ENCODE measurements at regions not wholly inside any gene's neighbourhood (a gene's known extent, or its start where the extent isn't known, plus 50 kb on each side); places are given as distances from the start of the nearest gene placed in this dataset.
A peak's percentile ranks its signal among the peaks of the same experiment; 100 is the strongest.
"Not testable (repeated sequence)": the region's sequence is repeated elsewhere in the genome, so short reads cannot be mapped to it uniquely, and the experiment has no call there.

DNA sequence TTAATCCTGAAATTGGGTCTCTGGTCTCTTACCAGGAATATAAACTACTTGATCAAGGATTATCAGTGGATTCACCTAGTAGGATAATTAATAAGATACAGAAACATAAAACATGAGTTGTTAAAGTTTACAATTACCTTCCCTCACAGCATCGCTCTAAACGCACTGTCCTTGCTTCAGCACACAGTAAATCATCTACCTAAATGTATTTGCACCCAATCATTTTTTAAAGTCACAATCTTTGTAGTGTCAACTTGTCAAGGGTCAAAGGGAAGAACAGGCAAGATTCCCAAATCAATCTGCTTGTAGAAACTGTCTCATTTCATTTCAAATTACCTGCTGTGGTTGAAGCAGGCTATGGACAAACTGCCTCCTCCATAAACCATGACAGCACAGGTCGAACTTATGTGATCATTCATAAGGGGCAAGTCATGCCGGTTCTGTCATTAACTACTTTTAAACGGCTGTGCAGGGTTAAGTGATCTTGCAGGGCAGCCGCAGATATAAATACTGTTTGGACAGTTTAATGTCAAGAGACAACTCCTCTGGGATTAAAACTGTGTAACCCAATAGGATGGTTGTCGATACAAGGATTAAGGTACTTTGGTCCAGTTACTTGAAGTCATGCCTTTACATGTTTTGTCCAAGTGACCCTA is 93.6 kb downstream of the ZNF281 start:
- DNase-seq = no peak

DNA sequence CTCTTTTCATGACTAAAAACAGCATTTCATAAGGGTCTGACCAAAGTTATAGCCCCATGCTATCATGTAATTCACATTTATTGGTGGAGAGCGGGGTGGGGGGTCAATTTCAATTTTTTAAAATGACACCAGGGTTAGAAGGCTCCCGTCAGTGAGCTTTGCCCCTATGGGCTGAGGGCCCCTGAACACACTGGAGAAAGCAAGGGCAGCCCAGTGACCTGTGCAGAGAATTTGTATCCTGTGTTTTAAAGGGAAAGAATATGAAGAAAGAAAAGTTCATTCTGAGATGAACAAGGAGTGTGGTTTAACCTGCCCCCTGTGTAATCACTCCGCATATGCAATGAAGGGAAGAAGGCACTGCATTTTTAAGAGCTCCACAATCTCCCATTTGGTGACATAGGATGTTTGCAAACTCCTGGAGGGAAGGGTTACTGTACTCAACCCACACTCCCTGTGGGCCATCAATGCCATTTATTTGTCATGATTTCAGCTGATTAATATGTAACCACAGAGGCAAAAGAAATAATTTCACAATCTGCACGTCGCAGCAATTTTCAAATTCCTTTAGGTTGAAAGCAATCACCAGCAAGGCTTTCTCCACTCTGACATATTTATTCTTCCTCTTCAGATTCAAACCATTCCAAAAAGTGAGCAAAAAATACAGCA is 95.6 kb downstream of the ZNF281 start:
- DNase-seq = no peak

- DNase-seq = no peak
Measured at GRCh38 chr1:200311256-200311655, 98.6 kb downstream of the ZNF281 start.

DNA sequence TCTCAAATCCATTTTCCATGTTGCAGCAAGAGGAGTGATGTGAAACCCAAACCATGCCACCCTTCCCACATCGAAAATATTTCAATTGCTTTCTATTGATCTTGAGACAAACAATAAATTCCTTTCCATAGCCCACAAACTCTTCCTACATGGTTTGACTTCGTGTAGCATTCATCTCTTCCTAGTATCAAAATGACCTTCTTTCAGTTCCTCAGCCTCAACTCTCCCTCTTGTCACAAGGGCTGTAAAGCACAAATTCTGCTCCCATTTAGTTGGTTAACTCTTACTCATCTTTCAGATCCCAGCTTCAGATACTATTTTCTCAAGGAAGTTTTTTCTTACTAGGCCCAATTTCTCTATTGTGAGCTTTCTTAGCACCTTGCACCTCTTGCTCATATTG is 99.0 kb downstream of the ZNF281 start:
- no peak for DNase-seq

- no peak for DNase-seq
Measured at GRCh38 chr1:200307755-200308066, 102.1 kb downstream of the ZNF281 start.

DNA sequence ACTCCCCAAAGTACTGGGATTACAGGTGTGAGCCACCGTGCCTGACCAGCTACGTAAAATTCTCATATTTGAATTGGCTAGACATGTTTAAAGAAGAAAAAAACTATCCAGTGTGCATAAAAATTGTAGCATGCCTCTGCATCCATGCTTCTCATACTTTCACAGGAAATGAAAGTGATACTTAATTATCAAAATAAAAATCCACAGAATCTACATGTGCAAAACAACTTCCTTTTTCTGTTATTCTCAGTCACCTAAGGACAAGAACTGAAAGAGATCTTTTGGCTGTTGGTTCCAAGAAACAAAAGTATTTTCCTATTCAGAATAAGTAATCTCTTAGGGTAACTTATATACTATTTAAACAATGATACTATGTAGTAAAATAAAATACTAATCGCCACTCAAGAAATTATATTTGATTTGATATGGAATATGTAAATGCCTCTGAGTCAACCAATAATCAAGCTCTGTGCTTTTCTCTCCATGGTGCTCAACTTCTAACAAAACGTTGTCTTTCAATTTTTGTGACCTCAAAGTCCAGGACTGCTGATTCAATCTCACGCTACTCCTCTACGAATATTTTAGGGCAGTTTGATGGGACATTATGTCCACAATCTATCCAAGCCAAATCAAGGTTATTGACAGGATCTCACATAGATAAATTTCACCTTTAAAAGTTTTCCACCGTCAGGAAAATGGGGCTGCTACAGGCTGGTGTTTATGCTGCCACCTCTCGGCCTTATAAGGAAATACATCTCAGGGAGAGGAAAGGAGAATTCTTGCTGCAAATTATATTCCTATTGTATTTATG is 102.7 kb downstream of the ZNF281 start:
- peak; percentile 72 for DNase-seq

GRCh38 chr1:200305806-200306205 is 104.0 kb downstream of the ZNF281 start:
- no peak for DNase-seq

DNA sequence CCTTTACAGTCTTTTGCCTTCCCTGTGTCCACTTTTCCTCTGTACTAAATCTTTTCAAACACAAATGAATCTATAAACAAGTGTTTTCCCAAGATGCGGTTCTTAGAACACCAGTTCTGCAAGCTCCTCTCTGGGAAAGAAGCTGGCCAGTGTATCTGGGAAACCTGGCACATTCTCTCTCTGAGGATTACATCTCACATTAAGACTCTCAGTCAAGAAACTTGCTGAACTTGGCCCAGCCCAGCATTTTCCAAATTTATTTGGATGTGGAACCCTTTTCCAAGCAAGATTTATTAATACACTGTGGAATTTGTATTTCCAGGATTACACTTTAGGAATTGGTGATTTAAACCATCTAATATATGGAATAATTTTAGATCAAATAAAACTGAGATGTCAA is 105.7 kb downstream of the ZNF281 start:
- DNase-seq = no peak

DNA sequence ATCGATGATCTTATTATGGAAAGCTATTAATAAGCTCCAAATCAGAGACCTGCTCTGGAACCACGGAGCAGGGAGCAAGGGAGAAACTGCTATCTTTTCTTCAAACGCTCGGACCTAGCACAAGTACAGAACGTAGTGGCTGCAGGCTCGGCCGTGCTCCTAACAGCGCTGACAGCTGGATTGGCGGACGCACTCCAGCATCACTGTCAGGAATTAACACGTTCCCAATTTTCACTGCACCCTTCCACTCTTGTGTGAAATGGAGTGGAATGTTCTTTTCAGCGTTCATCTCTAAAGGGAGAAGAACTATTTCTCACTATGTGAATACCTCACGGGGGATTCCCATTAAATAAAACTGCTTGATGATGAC is 106.9 kb downstream of the ZNF281 start:
- peak; percentile 45 for DNase-seq

DNA sequence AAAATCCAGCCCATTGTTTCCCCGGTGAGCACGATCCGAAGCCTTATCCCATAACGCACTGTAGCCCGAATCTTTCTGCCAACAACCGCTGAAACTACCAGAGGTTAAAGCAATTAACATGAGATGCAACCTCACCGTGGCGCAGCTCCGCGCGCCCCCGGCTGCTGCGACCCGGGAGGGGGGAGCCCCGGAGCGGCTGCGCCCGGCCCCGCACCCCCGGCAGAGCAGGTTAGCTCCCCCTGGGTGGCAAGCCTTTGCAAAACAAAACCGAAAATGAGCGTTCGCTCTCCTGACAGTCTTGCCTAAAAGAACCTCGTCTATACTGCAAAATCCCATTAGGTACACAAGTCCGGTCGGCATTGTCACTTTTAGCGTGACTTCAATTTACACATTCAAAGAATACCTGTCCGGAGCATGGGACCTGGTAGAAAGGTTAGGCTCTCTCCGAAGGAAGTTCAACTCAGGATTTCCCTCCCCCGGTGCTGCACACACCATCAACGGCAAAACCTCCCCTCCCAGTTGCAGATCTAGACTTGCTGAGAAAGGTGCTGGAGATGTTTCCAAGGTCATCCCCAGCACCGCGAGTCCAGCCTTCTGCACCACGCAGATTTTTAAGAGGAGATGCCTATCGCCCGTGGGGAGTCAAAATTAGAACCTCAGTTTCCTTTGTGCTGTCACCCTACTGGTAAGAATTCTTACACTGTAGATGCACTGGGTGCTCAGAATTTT is 107.5 kb downstream of the ZNF281 start:
- peak; percentile 45 for DNase-seq

DNA sequence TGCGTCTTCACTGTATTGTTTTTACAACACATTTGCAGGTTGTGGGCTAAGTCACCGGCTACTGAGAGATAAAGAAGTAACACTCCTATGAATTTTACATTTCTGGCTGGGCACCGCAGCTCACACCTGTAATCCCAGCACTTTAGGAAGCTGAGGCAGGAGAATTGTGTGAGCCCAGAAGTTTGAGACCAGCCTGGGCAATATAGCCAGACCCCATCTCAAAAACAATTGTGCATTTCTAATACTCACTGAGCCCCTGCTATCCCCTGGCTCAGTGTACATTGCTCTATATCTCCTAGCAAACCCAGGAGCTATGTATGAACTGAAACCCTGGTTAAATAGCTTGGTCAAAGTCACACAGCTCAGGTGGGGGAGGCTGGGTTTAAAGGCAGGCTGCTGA is 108.7 kb downstream of the ZNF281 start:
- DNase-seq = no peak

GRCh38 chr1:200299571-200299970 is 110.3 kb downstream of the ZNF281 start:
- DNase-seq = no peak

DNA sequence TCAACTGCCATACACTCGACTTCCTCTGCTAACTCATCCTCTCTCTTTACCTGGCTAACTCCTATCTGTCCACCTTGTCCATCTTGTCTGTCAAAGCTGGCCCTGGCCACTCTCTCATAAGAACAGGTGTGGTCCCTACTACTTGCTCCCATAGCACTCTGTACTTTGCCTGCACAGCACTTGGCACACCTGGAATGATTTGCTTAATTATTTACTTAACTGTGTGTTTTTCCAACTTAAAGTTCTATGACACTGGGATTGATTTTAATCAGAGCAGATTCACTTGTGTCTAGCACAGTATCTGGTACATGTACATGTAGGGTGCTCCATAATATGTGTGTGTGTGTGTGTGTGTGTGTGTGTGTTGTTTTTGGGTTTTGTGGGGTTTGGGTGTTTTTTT is 111.6 kb downstream of the ZNF281 start:
- no peak for DNase-seq

DNA sequence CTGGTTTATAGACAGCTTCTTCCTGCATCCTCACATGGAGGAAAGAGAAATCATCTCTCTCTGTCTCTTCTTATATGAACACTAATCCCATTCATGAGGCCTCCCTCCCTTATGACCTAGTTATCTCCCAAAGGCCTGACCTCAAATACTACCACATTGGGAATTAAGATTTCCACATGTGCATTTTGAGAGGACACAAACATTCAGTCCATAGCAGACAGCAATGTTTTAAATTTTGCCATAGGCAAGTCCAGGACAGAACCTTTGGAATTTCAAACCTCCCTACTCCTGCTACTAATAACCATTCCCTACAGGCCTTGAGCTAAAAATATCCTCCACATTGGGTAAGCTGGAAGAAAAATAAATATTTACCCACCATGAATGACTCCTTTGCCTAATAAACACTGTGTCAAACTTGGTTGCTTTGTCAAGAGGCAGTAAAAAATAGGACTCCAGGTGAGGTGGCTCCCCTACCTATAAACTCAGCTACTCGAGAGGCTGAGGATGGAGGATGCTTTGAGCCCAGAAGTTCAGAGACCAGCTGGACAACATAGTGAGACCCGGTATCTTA is 113.7 kb downstream of the ZNF281 start:
- no peak for DNase-seq

GRCh38 chr1:200294241-200294640 is 115.6 kb downstream of the ZNF281 start:
- DNase-seq = peak; percentile 16

GRCh38 chr1:200292699-200293098 is 117.1 kb downstream of the ZNF281 start:
- no peak for DNase-seq

- DNase-seq = no peak
Measured at GRCh38 chr1:200291106-200291505, 118.7 kb downstream of the ZNF281 start.

DNA sequence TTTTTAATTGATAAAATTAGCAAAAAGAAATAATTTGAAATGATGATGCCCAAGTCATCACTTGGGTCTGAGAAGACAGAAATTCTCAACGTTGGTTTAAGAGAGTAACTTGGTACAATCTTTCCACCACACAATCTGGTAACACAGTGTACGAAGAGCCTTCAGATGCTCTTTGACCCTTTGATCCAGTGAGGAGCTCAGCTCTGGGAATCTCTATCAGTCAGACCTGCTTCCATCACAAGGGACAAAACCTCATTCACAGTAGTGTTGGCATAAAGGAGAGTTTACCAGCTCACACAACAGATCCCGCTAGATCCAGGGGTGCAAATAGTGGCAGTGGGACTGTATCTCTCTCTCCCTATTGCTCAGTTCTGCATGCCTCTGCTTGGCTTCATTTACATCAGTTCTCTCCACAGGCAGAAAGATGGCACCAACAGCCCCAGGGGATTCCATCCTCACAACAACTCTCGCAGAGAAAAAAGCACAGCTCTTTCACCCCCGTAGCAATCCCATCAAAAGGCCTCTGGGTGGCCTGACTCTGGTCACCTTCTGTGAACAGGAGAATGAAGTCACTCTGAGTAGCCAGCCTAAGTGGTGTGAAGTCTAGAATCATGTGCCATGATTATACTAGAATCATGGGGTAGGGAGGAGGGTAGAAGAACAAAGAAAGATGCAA is 119.7 kb downstream of the ZNF281 start:
- DNase-seq = no peak

DNA sequence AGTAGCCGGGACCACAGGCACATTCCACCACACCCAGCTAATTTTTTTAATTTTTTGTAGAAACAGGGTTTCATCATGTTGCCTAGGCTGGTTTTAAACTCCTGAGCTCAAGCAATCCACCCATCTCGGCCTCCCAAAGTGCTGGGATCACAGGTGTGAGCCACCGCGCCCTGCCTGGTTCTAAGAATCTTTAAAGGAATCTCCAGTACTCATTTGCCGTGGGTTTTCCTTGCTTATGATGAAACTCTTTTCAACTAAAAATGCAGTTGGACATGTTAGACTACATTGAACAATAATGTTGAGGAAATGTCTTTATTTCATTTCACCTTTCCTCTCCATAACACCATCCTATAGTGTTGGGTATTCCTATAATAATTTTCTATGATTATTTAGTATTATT is 121.6 kb downstream of the ZNF281 start:
- no peak for DNase-seq

DNA sequence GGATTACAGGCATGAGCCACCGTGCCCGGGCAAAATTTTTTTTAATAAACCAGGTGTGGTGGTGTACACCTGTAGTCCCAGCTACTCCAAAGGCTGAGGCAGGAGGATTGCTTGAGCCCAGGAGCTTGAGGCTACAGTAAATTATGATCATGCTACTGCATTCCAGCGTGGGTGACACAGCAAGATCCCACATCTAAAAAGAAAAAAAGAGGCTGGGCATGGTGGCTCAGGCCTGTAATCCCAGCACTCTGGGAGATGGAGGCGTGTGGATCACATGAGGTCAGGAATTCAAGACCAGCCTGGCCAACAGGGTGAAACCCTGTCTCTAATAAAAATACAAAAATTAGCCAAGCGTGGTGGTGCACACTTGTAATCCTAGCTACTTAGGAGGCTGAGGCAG is 125.6 kb downstream of the ZNF281 start:
- not testable (repeated sequence) for DNase-seq

DNA sequence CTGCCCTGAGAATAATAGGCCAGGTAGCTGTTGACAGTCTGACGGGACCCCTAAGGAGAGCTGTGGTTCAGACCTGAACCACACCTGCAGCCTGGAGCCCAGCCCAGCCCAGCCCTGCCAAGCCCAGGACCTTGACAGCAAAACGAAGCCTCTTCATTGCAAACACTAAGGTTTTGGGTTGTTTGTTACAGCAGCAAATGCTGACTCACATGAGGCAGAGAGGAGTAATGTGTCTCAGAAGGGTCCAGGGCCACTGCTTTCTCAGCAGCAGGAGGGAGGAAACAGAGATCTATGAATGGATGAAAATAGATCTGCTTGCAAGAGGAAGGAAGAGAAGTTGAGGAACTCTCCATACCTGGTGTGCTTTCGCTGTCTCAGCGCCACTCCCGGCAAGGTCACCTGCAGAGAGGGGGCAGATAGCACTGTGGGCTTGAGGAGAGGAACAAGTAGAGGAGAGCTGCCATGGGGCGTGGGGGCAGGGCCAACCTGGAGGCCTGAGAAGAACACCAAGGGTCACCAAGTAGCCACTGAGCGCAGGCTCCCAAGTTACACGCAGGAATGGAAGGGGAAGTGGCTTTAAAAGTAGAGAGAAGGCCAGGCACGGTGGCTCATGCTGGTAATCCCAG is 127.2 kb downstream of the ZNF281 start:
- DNase-seq = no peak

All from dermis blood vessel endothelial cell (primary cell).